Activated T-helper 2 cell treated with anti-CD3 and anti-CD28 coated beads, Interferon-gamma antibody, Interleukin-2, Interleukin-4, amounts not matched to agents 10 μg/mL and 5 μg/mL and 100 μg/mL, durations not matched to agents 14 hours and 24 hours and 36 hours (primary cell): ENCODE measurements at regions not wholly inside any gene's neighbourhood (a gene's known extent, or its start where the extent isn't known, plus 50 kb on each side); places are given as distances from the start of the nearest gene placed in this dataset.
"Not testable (repeated sequence)": the region's sequence is repeated elsewhere in the genome, so short reads cannot be mapped to it uniquely, and the experiment has no call there.

ENCODE experiments used
- DNase-seq: peaks from one replicate; pipeline ENCODE4 v3.0.0; 2021; ENCODE audit warnings: low spot score
- H3K27ac Mint-ChIP-seq: one replicate; pipeline ENCODE4 v1.8.0; 2021; ENCODE audit warnings: mixed read lengths
- H3K27me3 Mint-ChIP-seq: one replicate; pipeline ENCODE4 v1.8.0; 2021; ENCODE audit warnings: low read depth, mixed read lengths
- H3K36me3 Mint-ChIP-seq: one replicate; pipeline ENCODE4 v1.8.0; 2021; ENCODE audit warnings: low read depth, mixed read lengths
- H3K4me1 Mint-ChIP-seq: one replicate; pipeline ENCODE4 v1.8.0; 2021; ENCODE audit warnings: low read depth, mixed read lengths
- H3K4me3 Mint-ChIP-seq: one replicate; pipeline ENCODE4 v1.8.0; 2021; ENCODE audit warnings: low read depth, mild to moderate bottlenecking, moderate library complexity, mixed read lengths
- H3K9me3 Mint-ChIP-seq: one replicate; pipeline ENCODE4 v1.8.0; 2021; ENCODE audit warnings: mixed read lengths
- intact Hi-C: fragments of 100-400 bp; cut with micrococcal nuclease; formaldehyde crosslinking; loops from one replicate; pipeline ENCODE4 v1.15.1; 2023

DNA sequence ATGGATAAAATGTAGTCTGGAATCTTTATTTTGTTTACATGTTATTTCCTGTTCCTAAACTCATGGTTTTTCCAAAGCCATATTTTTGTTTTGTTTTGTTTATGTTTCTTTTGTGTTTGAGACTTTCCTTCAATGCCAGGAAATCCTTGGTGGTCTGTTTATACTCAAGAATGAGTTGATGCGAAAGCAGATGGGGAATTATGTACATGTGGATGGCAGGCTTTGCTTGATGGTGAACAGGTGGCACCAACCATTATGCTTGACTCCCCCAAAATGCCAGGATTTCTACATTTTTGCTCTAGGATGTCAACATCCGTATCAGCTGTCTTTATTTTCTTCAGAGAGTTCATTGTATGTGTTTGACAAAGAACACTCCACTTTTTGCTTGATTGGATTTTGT, 448.5 kb downstream of the PRDM2 start:
- H3K27me3 Mint-ChIP-seq = no peaks in the 10 kb centered on the region
- H3K4me1 Mint-ChIP-seq = no peaks in the 10 kb centered on the region
- H3K4me3 Mint-ChIP-seq = no peak overlapping the region
- intact Hi-C loops = no loop called here
- H3K27ac Mint-ChIP-seq = no peak overlapping the region
- H3K9me3 Mint-ChIP-seq = no peaks in the 10 kb centered on the region
- no peak for DNase-seq
- no peaks in the 10 kb centered on the region for H3K36me3 Mint-ChIP-seq

DNA sequence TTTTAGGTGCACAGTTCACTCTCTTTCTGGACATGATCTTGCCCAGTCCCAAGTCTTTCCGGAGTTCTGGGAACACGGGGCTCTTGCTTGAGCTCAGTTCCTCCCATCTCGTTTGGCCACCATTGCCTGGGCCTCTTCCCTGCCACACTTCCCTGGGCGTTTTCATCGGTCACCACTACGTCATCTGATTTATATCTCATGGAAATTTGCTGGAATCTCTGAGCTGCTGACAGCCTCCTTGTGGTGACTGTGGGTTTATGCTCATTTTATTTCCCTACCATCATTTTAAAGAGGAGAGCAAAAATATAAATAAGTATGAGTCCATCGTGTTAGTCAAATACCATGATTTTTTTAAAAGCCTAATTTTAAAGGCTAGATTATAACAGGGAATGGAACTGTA, 449.1 kb upstream of the KAZN start:
- no peak overlapping the region for H3K4me3 Mint-ChIP-seq
- no peaks in the 10 kb centered on the region for H3K27me3 Mint-ChIP-seq
- no peak overlapping the region for H3K27ac Mint-ChIP-seq
- H3K36me3 Mint-ChIP-seq = no peaks in the 10 kb centered on the region
- H3K4me1 Mint-ChIP-seq = no peaks in the 10 kb centered on the region
- DNase-seq = no peak
- no peaks in the 10 kb centered on the region for H3K9me3 Mint-ChIP-seq
- intact Hi-C loops = no loop called here

GRCh38 chr1:14156543-14156942, 441.9 kb upstream of the KAZN start:
- H3K27me3 Mint-ChIP-seq = no peaks in the 10 kb centered on the region
- H3K9me3 Mint-ChIP-seq = peaks cover 26% of the 10 kb centered on the region
- H3K4me1 Mint-ChIP-seq = no peaks in the 10 kb centered on the region
- intact Hi-C loops = no loop called here
- H3K4me3 Mint-ChIP-seq = no peak overlapping the region
- no peaks in the 10 kb centered on the region for H3K36me3 Mint-ChIP-seq
- DNase-seq = no peak
- no peak overlapping the region for H3K27ac Mint-ChIP-seq

DNA sequence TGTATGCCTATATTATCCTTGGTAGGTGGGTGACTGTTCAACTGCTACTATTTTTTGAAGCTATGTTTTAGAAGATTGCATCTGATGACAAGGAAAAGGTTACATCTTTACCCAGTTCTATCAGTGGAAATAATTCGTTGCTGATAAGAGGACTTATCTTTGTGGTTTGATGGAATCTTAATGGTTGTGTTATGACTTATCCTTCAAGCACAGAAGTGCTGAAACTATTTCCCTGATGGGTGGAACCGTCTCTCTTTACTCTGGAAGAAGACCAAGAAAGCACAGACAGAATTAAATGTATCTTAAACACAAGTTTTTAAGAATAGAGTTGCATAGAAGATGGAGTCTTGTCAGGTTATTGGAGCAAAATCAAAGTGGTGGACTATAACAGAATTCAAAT, 437.7 kb upstream of the KAZN start:
- H3K27me3 Mint-ChIP-seq = no peaks in the 10 kb centered on the region
- DNase-seq = no peak
- no peaks in the 10 kb centered on the region for H3K36me3 Mint-ChIP-seq
- H3K4me1 Mint-ChIP-seq = no peaks in the 10 kb centered on the region
- peaks cover 25% of the 10 kb centered on the region for H3K9me3 Mint-ChIP-seq
- H3K27ac Mint-ChIP-seq = no peak overlapping the region
- intact Hi-C loops = no loop called here
- H3K4me3 Mint-ChIP-seq = no peak overlapping the region

DNA sequence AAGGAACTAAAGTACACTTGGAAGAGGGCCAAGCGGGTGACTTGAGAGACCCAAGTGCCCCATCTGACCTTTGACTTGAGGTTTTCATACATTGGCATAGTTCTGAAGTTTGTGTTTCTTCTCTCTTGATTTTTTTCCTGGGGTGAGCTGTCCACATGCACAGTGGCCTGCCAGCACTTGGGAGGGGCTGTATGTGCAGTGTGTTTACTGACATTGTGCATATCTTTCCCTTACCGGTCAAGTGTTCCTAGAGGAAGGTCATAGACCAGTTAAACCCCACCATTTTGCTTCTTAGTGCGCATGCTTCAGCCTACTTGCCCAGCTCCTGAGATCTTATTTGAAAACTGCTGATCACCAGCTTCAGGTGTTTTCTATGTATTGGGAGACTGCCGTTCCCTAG, 435.2 kb upstream of the KAZN start:
- Mint-ChIP-seq H3K27ac (no peak overlapping the region), H3K4me1 (no peaks in the 10 kb centered on the region), H3K4me3 (no peak overlapping the region), H3K27me3 (no peaks in the 10 kb centered on the region), H3K36me3 (no peaks in the 10 kb centered on the region), H3K9me3 (peaks cover 3% of the 10 kb centered on the region)
- no peak for DNase-seq
- intact Hi-C loops = no loop called here

GRCh38 chr1:14165371-14165801, 433.1 kb upstream of the KAZN start:
- no peaks in the 10 kb centered on the region for H3K36me3 Mint-ChIP-seq
- no peaks in the 10 kb centered on the region for H3K27me3 Mint-ChIP-seq
- H3K4me3 Mint-ChIP-seq = no peak overlapping the region
- no peaks in the 10 kb centered on the region for H3K4me1 Mint-ChIP-seq
- intact Hi-C loops = no loop called here
- DNase-seq = no peak
- H3K27ac Mint-ChIP-seq = no peak overlapping the region
- no peaks in the 10 kb centered on the region for H3K9me3 Mint-ChIP-seq

- intact Hi-C loops = no loop called here
- Mint-ChIP-seq H3K27ac (no peak overlapping the region), H3K4me3 (no peak overlapping the region), H3K36me3 (no peaks in the 10 kb centered on the region), H3K27me3 (no peaks in the 10 kb centered on the region), H3K4me1 (no peaks in the 10 kb centered on the region), H3K9me3 (no peaks in the 10 kb centered on the region)
- DNase-seq = no peak
Observed at GRCh38 chr1:14167884-14168283, 430.6 kb upstream of the KAZN start.

DNA sequence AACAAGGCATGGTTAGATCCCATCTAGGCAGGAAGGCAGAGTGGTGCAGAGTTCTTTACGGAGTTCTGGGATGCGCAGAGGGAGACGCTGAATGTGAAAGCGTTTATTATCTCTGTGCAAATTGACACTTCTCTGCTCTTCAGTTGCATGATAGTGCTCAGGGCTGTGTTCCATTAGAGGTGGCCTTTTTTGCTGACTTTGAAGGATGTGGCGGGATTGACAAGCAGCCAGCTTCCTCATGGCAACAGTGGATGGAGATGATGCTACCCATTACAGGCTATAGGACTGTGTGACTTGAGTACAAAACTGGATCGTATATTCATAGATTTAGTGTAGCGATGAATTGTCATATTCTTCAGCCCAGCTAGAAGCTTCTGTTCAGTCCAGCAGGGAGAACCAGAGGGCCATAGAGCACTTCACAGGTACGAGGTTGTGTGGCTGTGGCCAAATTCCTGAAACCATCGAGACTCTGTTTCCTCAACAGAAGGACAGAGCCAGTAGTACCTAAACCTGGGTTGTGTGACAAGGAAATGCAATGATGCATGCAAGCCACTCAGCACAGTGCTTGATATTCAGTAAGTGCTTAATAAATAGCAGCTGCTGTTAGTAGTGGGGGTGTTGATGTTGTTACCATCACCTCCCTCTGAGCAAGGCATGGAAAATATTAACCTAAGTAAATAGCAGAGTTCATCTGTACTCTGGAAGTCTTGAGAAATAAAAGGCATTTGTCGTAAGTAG, 430.0 kb upstream of the KAZN start:
- Mint-ChIP-seq H3K27me3 (no peaks in the 10 kb centered on the region), H3K4me1 (no peaks in the 10 kb centered on the region)

DNA sequence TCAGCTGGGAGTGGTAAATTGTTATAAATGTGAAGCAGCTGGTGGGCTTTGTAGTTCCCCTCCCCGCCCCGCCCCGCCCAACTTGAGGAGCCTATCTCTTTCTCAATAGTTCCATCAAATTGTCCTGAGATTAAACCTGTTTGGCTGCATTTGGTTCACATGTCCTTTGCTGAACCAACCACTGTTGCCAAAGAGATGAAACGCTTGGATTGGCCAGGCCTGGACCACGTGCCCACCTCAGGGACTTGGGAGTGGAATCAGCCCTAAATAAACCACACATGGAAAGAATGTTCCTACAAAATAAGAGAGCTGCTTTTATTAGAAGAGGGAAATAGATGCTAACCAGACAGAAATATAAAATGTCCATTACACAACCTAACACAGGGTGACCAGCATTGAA, 424.9 kb upstream of the KAZN start:
- Mint-ChIP-seq H3K9me3 (no peaks in the 10 kb centered on the region), H3K4me3 (no peak overlapping the region), H3K27me3 (no peaks in the 10 kb centered on the region), H3K36me3 (no peaks in the 10 kb centered on the region), H3K27ac (no peak overlapping the region), H3K4me1 (no peaks in the 10 kb centered on the region)
- intact Hi-C loops = no loop called here
- DNase-seq = no peak

More for the DNA sequence above, 430.0 kb upstream of the KAZN start:
- Mint-ChIP-seq H3K4me3 (no peak overlapping the region), H3K27ac (no peak overlapping the region), H3K36me3 (no peaks in the 10 kb centered on the region), H3K9me3 (no peaks in the 10 kb centered on the region)
- intact Hi-C loops = no loop called here
- DNase-seq = no peak

GRCh38 chr1:14177866-14178265, 420.6 kb upstream of the KAZN start:
- H3K4me1 Mint-ChIP-seq, intact Hi-C loops, H3K36me3 Mint-ChIP-seq, DNase-seq, H3K9me3 Mint-ChIP-seq, H3K27ac Mint-ChIP-seq, H3K4me3 Mint-ChIP-seq: not testable (repeated sequence)
- H3K27me3 Mint-ChIP-seq = peaks cover 11% of the 10 kb centered on the region

DNA sequence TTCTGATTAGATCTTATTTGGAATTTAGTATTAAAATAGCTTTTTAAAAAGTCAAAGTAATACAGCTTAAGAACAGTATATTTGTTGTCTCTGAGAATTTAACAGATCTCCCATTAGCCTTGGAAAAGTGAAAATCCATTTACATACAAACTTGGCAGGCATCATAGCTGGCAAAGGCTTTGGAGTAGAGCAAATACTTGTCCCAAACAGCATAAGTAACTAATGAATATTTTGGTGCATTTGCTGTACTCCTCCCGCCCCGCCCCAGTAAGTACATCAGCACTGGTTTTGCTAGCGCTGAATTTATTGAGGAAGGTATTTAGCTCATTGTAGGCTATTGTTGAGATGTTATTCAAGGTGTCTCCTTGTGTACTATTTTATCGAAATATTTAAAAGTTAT, 417.7 kb upstream of the KAZN start:
- Mint-ChIP-seq H3K27me3 (peaks cover 11% of the 10 kb centered on the region), H3K4me3 (no peak overlapping the region), H3K4me1 (no peaks in the 10 kb centered on the region), H3K27ac (no peak overlapping the region), H3K9me3 (no peaks in the 10 kb centered on the region), H3K36me3 (no peaks in the 10 kb centered on the region)
- no peak for DNase-seq
- intact Hi-C loops = no loop called here

- intact Hi-C loops = no loop called here
- no peak for DNase-seq
- Mint-ChIP-seq H3K9me3 (no peaks in the 10 kb centered on the region), H3K27ac (no peak overlapping the region), H3K4me1 (no peaks in the 10 kb centered on the region), H3K36me3 (no peaks in the 10 kb centered on the region), H3K27me3 (peaks cover 11% of the 10 kb centered on the region), H3K4me3 (no peak overlapping the region)
Observed at GRCh38 chr1:14181191-14181795, 417.2 kb upstream of the KAZN start.

DNA sequence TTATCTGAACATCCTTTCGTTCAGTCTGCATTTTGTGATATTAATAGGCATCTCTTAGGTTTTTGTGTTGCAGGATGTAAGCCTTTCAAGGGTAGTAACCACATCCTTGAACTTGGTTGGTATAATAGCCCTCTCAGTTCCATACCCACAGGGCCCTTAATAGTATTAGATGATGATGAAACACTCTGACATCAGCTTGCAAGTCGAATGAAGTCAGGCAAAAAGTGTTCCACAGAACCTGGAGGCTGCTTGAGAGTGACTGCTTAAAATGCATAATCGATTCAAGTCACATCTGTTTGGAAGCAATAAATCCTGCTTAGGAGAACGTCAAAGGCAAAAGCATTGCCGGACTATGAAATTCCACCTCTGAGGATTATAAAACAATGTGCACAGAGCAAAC, 415.6 kb upstream of the KAZN start:
- intact Hi-C loops = no loop called here
- Mint-ChIP-seq H3K9me3 (no peaks in the 10 kb centered on the region), H3K27ac (no peak overlapping the region)

More for the DNA sequence above, 415.6 kb upstream of the KAZN start:
- no peaks in the 10 kb centered on the region for H3K4me1 Mint-ChIP-seq
- no peak for DNase-seq
- H3K4me3 Mint-ChIP-seq = no peak overlapping the region
- H3K27me3 Mint-ChIP-seq = peaks cover 11% of the 10 kb centered on the region
- H3K36me3 Mint-ChIP-seq = no peaks in the 10 kb centered on the region
